C1 segment of cervical spinal cord (tissue), 14 donors: ENCODE measurements at regions not wholly inside any gene's neighbourhood (a gene's known extent, or its start where the extent isn't known, plus 50 kb on each side); places are given as distances from the start of the nearest gene placed in this dataset.

Source experiments
- DNase-seq, 14 donors: peaks; one replicate each; lab custom pipeline; 2025; lab: John Stamatoyannopoulos, UW

DNA sequence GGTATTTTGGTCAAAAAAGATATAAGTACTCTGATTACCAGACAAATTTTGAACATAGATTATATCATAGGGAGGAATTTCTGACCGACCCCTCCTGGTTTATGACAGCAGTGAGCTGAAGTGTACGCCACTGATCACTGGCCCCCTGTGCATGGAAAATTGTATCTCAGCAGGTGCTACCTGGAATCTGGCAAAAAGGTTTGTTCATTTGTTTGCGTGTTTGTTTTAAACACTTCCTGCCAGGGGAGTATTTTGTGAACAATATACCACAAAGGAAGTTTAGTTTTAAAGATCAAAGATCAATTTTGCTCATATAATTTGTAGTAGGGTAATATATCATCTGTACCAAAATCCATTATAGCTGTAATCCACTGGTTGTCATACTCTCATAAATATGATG lies 219.7 kb upstream of the TENM3 start:
- no peak for DNase-seq

DNA sequence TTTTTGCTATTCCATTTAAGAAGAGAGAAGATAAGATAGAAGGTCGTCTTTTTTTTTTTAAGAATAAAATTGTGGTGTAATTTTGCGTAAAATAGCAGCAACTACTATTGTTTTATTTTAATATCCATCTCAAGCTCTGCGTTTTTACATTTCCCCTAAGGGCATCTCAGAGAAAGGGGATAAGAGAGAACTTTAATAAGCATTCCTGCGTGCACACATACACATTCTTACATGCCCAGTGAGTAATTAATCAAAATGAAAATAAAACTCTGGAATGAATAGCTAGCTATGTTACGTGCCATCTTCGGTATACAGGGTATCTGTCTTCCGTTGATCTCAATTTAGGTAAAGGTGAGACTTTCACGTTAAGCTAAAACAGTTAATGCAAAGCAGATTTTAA lies 200.3 kb upstream of the TENM3 start:
- DNase-seq = no peak

- no peak for DNase-seq
Observed at GRCh38 chr4:182048871-182049270, 194.3 kb upstream of the TENM3 start.

DNA sequence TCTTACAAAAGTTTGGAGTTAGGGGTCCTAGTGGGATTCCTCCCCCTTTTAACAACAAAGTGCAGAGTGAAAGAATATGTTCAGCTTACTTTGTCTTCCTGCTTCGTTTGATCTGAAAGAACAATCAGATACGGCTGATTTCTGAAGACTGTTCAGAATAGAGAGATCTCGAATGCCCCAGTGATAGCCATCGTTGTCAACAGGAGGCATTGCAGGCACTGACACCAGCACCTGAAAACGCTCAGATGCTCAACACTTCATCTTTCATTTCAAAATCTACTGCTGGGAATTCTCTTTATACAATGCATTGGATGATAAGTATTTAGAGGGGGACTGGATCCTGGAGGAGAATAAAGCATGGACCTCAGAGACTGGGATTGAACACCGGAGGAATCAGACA lies 186.3 kb upstream of the TENM3 start:
- no peak for DNase-seq

DNA sequence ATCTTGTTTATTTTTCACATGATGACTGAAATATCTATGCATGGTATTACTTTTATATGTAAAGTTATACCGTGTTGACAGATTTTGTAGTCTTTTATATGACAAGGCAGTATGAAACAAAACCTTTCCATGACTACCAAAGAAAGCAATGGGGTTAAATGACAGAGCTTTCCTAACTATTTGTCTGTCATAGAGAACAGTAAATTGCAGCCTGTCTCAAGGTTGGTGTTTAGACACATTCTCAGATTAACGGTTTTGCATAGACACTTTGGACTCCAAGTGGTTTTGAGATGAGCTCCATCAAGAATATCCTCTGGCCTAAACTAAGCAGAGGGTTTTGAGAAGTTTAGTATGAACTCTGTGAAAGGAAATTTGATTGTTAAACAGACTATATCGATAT lies 180.7 kb upstream of the TENM3 start:
- DNase-seq = no peak

- no peak for DNase-seq
Observed at GRCh38 chr4:182062936-182063335, 180.3 kb upstream of the TENM3 start.

DNA sequence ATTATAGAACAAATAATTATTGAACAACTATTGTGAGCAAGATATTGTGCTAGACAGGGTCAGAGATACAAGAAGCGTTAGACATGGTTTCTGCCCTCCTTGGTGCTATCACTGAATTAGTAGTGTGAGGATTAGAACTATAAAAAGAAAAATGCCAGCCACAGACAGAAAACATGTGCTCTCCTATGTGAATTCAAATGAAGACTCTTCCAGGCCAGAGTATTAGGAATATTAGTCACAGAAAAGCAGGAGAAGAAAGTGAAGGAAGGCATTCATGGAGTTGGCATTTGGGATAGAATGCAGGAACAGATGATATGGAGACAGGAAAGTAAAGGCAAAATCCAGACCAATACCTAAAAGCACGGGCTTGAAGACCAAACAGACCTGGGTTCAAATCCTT lies 179.6 kb upstream of the TENM3 start:
- no peak for DNase-seq

- no peak for DNase-seq
Observed at GRCh38 chr4:182065255-182065654, 177.9 kb upstream of the TENM3 start.

- no peak for DNase-seq
Observed at GRCh38 chr4:182066037-182066436, 177.2 kb upstream of the TENM3 start.

GRCh38 chr4:182067828-182068227 lies 175.4 kb upstream of the TENM3 start:
- no peak for DNase-seq

GRCh38 chr4:182068920-182069319 lies 174.3 kb upstream of the TENM3 start:
- no peak for DNase-seq

DNA sequence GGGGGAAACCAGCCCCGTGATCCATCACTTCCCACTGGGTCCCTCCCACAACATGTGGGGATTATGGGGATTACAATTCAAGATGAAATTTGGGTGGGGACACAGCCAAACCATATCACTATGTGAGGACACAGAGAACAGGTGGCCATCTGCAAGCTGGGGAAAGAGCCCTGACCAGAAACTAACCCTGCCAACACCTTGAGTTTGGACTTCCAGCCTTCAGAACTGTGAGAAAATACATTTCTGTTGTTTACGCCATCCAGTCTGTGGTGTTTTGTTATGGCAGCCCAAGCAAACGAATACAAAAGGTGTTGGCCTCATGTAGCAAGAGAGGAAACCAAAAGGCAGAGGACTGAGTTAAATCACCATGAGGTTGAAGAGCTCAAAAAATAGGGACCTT lies 169.9 kb upstream of the TENM3 start:
- DNase-seq = no peak

GRCh38 chr4:182074139-182074538 lies 169.1 kb upstream of the TENM3 start:
- no peak for DNase-seq

GRCh38 chr4:182074810-182075209 lies 168.4 kb upstream of the TENM3 start:
- DNase-seq = no peak

DNA sequence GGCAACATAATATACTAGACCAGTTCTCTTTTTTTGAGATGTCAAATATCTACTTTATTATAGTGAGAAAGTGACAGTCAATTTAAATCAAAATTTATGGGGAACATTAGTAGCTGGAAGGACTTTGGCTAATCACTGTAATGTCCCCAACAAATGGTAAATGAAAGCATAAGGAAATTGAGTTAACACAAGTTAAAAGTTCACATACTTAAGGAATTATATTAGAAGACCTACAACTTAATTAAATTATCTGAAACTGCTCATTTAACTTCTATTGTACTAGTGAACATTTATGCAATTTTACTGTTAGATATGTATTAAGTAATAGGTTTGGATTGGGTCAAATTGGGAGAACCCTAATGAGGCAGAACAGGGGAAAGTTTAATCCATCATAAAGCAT lies 160.3 kb upstream of the TENM3 start:
- DNase-seq = no peak

DNA sequence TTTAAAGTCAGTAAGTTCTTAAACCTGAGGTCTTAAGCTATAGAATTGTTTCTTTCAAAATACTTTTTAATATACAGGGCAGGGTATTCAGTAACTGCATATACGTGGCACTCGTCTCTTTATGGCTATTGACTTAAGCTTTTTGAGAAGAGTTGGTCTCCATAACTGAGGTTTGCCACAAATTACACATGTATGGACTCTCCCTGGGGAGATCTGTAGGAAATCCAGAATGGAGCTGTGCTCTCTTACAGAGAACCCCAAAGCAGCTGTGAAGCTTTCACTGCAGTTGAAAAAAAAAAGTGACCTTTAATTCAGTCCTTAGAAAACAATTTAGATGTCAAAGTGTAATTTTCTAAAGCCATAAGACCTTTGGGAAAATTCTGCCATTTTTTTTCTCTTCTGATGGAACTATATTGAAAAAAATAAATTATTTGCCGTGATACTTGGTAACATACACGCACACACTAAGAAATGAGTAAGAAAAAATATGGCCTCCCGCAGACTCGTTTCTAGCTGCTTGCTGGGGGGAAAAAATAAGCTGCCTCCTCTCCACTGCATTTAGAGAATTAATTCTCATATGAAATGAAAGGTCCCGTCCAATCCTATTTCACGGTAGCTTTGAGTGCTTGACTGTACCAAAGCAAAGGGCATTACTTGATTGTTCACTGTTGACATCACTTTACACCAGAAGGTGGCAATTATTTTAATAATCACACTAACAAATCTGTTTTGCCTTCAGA lies 159.4 kb upstream of the TENM3 start:
- DNase-seq = no peak

GRCh38 chr4:182085051-182085480 lies 158.1 kb upstream of the TENM3 start:
- DNase-seq = no peak

DNA sequence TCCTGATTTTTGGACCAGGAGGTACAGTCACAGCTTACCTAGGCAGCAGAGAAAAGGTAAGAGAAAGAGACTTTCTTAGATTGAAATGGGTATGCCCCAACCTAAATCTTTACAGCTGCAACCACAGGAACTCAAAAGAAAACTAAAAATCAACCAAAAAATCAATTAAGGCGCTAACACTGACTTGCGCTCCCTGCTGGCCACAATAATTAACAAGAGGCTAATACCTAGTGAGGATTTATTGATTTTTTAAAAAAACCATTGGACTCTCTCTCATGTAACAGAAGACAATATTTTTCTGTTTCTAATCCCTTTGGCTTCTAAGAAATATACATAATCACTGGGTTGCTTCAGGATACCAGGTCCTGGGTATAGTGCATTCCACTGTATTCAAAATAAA lies 153.9 kb upstream of the TENM3 start:
- no peak for DNase-seq

DNA sequence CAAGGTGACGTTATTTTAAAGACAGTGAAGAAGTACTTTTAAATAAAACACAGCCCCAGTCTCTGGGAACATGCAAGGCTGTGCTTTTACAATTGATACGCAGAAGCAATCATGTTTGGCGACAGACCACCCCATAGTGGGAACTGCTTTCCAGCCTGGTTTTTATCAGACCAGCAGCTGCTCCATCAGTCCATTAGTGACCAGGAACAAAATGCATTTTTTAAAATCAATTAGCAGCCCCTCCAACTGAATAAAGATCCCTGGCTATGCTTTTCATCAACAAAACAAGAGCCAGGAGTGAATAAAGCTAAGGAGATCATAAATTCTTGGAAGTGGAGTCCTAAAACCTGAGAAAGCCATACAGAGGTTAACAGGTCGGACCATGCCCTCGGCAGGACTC lies 153.0 kb upstream of the TENM3 start:
- DNase-seq = no peak

DNA sequence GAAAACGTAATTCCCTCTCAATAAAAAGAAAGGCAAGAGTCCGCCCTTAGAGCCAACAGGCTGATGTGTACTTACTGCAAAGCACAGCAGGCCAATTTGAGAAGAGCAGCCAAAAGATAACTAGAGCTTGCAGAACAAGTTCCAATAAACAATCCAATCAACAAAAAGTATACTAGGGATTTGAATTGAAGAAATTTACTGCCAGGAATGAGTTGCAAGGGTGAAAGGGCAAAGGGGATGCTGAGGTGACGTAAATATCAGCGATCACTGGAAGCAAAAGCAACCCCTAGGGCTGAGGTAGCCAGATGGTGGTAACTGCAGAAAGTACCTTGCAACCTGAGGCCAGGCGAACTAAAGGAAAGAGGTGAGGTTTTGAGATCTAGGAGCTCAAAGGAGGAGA lies 152.1 kb upstream of the TENM3 start:
- DNase-seq = no peak

GRCh38 chr4:182093431-182093831 lies 149.8 kb upstream of the TENM3 start:
- DNase-seq = no peak

DNA sequence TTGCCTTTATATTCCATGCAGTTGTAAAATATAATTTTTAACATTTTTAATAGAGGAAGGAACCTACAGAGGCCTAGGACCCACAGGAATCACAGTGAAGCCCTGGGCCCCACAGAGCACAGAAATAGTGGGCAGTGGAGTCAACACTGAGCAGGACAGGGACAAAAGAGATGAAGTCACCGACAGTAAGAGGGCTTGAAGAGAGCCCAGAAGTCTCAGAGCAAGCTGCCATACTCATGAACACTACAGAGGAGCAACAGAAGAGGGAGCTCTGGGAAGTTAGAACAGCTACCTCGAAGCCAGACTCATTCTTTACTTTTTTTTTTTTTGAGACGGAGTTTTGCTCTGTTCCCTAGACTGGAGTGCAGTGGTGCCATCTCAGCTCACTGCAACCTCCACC lies 149.3 kb upstream of the TENM3 start:
- no peak for DNase-seq

DNA sequence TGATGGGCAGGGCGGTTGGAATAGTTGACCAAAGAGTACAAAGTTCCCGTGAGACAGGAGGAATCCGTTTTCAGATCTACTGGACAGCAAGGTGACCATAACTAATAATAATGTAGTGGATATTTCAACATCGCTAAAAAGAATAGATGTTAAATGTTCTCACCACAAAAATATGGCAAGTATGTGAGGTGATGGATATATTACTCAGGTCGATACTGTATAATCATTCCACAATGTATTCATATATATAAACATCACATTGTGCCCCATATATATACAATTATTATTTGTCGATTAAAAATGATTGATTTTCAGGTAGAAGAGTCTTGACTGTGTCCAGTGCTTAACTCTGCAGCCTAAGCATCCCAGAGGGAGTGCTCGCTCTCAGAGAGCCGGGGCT lies 141.6 kb upstream of the TENM3 start:
- DNase-seq = no peak

- no peak for DNase-seq
Observed at GRCh38 chr4:182102576-182102975, 140.6 kb upstream of the TENM3 start.
